NCI-H2196 treated with DMSO at 0.1 percent for 48 hours (cell line): ENCODE measurements at regions not wholly inside any gene's neighbourhood (a gene's known extent, or its start where the extent isn't known, plus 50 kb on each side); places are given as distances from the start of the nearest gene placed in this dataset.

ENCODE experiments used
- DNase-seq: peaks from one replicate; lab custom pipeline; 2025; ENCODE audit not compliant: unreplicated experiment; lab: John Stamatoyannopoulos, UW

GRCh38 chr3:13158408-13158807, 85.2 kb upstream of the IQSEC1 start:
- DNase-seq: no peak

- no peak for DNase-seq
Measured at GRCh38 chr3:13157986-13158385, 84.8 kb upstream of the IQSEC1 start.

DNA sequence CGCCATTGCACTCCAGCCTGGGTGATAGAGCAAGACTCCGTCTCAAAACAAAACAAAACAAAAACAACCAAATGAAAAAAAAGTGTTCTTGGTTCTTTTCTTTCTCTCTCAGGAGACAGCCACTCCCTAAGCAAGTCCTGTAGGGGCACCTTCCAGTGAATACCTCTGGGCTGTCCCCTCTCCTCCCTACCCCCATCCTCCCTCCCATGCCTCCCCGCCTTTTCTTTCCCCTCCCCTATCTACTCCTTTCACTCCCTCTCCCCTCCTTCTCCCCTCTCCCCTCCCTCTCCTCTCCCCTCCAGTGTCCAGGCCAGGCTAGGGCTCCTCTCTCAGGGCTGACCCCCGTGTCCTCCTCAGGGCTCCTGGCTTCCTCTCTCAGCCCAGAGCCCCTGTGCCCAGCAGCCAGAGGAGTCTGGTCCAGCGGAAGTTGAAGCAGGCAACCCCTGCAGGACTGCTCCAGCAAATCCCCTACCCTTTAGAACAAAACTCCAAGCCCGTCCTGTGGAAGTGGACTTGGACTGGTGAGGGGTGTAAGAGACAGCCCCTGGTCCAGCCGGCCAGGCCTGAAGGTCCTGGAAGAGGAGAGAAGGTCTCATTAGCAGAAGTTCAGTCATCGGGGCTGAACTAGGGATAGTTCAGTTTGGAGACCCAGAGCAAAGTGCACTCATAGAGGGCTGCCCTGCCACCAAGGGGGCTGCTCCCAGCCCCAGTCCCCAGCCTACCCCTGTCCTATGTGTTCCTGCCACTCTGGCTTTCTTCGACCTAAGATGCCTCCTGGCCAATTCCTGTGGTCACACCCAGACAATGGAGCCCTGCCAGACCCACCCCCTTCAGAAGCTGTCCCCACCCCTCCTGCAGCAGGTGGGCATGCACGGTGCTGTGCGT, 79.8 kb upstream of the IQSEC1 start:
- DNase-seq: no peak

DNA sequence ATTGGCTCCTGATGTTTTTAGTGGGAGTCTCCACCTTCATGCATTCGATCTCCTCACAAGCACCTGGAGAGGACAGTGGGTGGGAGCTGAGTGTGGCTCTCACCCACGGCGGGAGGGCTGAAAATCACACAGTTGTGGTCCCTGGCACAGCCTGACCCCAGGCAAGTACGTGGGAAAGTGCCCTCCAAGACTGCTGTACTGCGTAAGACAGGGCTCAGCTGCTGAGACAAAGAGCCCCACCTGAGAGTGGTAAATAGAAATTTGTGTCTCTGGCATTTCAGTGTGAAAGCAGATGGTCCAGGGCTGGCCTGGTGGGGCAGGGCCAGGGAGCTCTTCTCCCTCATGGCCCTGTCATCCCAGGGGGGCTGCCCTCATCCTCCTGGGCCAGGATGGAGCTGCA, 77.4 kb upstream of the IQSEC1 start:
- DNase-seq: no peak

DNA sequence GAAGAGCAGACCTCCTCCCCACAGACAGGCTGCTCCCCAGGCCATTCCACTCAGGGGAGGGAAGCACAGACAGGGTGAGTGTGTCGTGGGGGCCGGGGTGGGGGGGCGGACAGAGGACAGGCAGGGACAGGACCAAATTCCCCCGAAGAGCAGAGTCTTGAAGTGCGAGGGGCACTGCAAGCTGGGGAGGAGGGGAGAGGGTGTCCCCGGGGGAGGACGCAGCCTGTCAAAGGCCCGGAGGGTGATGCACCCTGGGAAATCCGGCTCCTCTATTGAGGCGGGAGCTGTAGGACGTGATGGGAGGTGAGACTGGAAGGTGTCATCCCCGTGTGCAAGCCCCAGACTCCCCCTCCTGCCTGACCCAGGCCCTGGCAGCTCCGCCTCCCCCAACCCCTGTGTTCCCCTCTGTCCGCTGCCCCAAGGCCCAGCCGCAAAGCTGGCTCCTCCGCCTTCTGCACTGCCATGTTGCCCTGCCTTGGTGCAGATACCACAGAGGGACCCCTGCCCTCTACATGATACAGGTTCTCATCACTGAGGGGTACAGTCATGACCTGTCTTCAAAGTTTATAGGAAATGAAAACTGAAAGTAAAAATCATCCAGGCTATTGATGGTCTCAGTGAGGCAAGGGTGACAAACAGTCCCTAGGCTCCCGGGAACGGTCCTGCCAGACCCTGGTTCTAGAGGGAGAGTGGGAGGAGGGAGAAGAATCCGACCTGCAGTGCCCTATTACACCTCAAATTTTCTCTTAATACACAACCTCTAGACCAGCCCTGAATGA, 76.3 kb upstream of the IQSEC1 start:
- DNase-seq: no peak

- DNase-seq: no peak
Measured at GRCh38 chr3:13148561-13149329, 75.5 kb upstream of the IQSEC1 start.

GRCh38 chr3:13148126-13148525, 74.9 kb upstream of the IQSEC1 start:
- no peak for DNase-seq

- no peak for DNase-seq
Measured at GRCh38 chr3:13147344-13147743, 74.1 kb upstream of the IQSEC1 start.

DNA sequence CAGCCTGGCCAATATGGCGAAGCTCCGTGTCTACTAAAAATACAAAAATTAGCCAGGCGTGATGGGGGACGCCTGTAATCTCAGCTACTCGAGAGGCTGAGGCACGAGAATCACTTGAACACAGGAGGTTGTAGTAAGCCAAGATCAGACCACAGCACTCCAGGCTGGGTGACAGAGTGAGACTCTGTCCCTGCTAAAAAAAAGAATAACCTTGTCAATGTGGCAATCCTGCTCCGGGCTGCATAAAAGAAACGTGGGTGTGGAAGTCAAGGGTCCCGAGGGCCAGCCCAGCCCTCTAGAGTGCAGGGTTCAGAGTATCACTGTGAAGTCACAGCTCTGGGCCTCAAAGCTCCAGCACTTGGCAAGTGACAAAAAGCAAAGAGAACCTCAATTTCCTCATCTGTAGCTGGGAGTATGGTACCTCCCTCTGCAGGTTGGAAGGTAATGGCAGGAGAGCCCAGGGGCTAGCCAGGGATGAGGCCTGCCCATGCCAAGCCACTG, 73.5 kb upstream of the IQSEC1 start:
- no peak for DNase-seq

GRCh38 chr3:13145826-13146642, 72.8 kb upstream of the IQSEC1 start:
- DNase-seq: no peak

DNA sequence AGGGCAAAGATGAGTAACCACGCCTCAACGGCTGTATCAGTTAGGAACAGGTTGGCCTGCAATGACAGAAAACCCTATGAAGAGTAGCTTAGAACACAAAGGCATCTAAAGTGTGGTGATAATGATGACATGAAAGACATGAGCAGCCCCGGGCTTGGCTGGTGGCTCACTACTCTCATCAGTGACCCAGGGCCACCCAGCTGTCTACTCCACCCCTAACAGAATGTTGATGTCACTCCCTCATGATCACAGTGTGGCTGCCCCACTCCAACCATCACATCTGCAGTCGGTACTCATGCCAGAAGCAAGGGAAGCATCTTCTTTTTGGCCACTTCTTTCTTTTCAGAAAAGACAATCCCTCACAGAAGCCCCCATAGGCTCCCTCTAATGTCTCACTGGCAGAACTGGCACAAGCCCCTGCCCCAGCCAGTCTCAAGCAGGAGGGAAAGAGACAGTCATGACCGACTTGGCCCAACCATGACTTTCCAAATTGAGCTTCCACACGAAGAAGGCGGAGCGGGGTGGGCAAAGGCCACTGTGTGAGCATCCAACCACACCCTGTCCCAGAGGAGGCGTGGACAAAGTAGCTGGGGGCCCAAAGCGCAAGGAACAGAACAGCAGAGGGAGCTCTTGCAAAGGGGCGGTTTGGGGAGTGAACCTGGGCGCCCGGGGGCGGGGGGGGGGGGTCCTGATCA, 72.0 kb upstream of the IQSEC1 start:
- no peak for DNase-seq

- no peak for DNase-seq
Measured at GRCh38 chr3:13144163-13145023, 71.2 kb upstream of the IQSEC1 start.

DNA sequence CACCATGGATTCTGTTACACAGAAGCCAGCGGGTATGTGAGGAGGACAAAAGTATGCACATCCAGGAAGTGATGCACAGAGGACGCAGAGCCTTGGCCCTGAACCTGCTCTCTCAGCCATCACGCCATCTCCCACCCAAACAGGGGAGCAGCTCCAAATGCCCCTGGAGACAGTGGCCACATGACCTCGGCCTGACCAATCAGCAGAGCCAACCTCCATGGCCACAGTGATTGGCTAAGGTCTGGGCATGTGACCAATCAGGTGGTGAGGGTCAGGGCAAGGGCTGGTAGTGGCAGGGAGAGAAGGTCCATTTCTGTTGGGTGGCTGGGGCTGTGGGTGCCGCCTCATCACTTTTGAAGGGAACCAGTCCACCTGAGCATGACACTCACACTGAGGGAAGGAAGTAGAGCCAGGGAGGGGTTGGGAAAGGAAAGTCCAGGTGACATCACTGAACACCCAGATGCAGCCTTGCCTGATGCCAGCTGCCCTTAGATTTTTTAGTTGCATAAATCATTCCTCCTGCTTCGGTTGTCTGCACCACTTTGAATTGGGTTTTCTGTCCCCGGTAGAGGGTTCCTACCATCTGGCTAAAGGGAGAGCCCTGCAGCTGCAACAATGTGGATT, 70.3 kb upstream of the IQSEC1 start:
- DNase-seq: no peak

GRCh38 chr3:13142552-13143380, 69.5 kb upstream of the IQSEC1 start:
- no peak for DNase-seq

GRCh38 chr3:13141991-13142412, 68.8 kb upstream of the IQSEC1 start:
- no peak for DNase-seq

- no peak for DNase-seq
Measured at GRCh38 chr3:13141183-13141582, 68.0 kb upstream of the IQSEC1 start.

DNA sequence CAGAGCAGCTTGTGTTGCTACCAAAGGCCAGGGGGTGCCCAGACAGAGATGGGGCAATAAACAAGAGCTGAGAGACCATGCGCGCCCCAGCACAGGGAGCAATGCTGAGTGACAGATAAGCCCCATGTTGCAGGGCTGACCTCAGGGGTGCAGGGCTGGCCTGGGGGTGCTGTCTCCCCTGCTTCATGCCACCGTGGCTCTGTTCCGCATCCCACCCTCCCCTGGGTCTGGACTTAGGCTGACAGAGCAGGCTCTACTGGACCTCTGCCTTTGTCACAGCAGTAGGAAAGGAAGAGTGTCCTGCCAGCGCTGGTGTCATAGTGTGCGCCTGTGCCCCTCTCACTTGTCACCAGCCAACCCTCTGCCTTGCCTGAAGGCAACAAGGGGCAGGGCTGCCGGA, 67.4 kb upstream of the IQSEC1 start:
- DNase-seq: no peak
